Transverse colon (tissue), 4 donors: ENCODE measurements at regions not wholly inside any gene's neighbourhood (a gene's known extent, or its start where the extent isn't known, plus 50 kb on each side); places are given as distances from the start of the nearest gene placed in this dataset.

Experiments
- POLR2A ChIP-seq: fragments of 450-650 bp; IDR thresholded peaks from one replicate; pipeline ENCODE4 v1.6.1; 2016; ENCODE audit warnings: antibody characterized with exemption, mild to moderate bottlenecking, moderate library complexity
- POLR2AphosphoS5 ChIP-seq, 3 donors: sonication (generic); formaldehyde crosslinking; IDR thresholded peaks; one replicate each; pipeline ENCODE4 v1.6.1; 2016; ENCODE audit warnings: antibody characterized with exemption in 3 of 3
- TF ChIP-seq, protein P1 (sequence below), 5 experiments: fragments of 200-600 bp in 3 of 5; fragments of 450-650 bp in 2 of 5; sonication (generic) in 3 of 5; IDR thresholded peaks; 1 replicate in 2 of 5; 2 replicates in 3 of 5; pipeline ENCODE4 v1.5.1; 2016 to 2017; ENCODE audit warnings: antibody characterized with exemption in 5 of 5, inconsistent platforms in 3 of 5, mild to moderate bottlenecking in 2 of 5, moderate library complexity in 1 of 5

DNA sequence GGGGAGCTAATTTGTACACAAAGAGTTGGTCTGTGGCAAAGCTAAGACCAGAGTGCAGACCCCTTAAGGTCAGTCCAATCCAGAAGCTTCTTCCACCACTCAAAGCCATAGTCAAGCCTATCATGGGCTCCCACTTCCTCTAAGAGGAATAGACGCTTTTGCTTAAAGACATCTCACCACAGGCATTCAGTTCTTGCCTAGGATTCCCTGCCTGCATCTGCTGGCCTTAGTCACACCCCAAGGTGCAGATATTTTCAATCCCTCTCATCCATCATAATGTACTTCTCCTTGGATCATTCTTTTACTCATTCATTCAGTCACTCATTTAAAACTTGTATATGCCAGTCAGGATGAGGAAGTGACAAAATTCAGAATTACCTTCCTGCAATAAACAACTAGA is 179.6 kb upstream of the STT3B start:
- TF ChIP-seq POLR2A: no peak
- TF ChIP-seq, protein P1, sequence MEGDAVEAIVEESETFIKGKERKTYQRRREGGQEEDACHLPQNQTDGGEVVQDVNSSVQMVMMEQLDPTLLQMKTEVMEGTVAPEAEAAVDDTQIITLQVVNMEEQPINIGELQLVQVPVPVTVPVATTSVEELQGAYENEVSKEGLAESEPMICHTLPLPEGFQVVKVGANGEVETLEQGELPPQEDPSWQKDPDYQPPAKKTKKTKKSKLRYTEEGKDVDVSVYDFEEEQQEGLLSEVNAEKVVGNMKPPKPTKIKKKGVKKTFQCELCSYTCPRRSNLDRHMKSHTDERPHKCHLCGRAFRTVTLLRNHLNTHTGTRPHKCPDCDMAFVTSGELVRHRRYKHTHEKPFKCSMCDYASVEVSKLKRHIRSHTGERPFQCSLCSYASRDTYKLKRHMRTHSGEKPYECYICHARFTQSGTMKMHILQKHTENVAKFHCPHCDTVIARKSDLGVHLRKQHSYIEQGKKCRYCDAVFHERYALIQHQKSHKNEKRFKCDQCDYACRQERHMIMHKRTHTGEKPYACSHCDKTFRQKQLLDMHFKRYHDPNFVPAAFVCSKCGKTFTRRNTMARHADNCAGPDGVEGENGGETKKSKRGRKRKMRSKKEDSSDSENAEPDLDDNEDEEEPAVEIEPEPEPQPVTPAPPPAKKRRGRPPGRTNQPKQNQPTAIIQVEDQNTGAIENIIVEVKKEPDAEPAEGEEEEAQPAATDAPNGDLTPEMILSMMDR (IDR thresholded peaks at IDR 0.05): no peak
- TF ChIP-seq POLR2AphosphoS5 (IDR thresholded peaks at IDR 0.05): no peak
